Fibroblast of lung (primary cell): ENCODE measurements at regions not wholly inside any gene's neighbourhood (a gene's known extent, or its start where the extent isn't known, plus 50 kb on each side); places are given as distances from the start of the nearest gene placed in this dataset.

Experiments used
- EZH2 ChIP-seq: IDR thresholded peaks from 2 replicates; pipeline ENCODE4 v1.5.1; 2012; ENCODE audit warnings: low read length, control low read depth, mild to moderate bottlenecking; ENCODE audit errors: missing control alignments
- TF ChIP-seq, protein P1 (sequence below), 2 donors: IDR thresholded peaks in 1 of 2; conservative IDR thresholded peaks in 1 of 2; 1 replicate in 1 of 2; 2 replicates in 1 of 2; pipeline ENCODE4 v1.5.1; 2011 to 2012; ENCODE audit warnings: low read length in 2 of 2, control low read depth in 1 of 2, inconsistent platforms in 1 of 2, low read depth in 1 of 2, mild to moderate bottlenecking in 1 of 2

DNA sequence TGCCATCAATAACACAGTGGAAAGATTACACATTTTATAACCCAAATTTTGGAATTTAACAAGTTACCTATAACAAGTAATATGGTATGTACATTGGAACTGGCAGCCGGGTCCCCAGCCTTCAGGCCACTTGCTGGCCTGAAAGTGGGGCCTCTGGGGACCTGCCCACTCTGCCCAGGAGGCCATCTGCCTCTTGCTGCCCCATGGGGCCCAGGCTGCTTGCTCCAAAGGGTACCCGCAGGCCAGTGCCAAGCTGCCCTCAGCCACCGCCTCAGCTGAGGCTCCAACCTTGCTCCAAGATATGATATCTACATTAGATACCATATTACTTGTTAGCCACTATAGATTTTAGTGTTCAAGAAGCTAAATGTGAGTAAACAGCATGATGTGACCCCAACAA is 120.8 kb upstream of the TMEFF2 start:
- TF ChIP-seq EZH2, result no peak
- TF ChIP-seq, protein P1, sequence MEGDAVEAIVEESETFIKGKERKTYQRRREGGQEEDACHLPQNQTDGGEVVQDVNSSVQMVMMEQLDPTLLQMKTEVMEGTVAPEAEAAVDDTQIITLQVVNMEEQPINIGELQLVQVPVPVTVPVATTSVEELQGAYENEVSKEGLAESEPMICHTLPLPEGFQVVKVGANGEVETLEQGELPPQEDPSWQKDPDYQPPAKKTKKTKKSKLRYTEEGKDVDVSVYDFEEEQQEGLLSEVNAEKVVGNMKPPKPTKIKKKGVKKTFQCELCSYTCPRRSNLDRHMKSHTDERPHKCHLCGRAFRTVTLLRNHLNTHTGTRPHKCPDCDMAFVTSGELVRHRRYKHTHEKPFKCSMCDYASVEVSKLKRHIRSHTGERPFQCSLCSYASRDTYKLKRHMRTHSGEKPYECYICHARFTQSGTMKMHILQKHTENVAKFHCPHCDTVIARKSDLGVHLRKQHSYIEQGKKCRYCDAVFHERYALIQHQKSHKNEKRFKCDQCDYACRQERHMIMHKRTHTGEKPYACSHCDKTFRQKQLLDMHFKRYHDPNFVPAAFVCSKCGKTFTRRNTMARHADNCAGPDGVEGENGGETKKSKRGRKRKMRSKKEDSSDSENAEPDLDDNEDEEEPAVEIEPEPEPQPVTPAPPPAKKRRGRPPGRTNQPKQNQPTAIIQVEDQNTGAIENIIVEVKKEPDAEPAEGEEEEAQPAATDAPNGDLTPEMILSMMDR (conservative IDR thresholded peaks at IDR 0.05 in 1 of 2, IDR thresholded peaks at IDR 0.05 in 1 of 2; ENCODE audit: low read depth in 1 of 2, low read length in 2 of 2), result no peak
